GM12891 (cell line): ENCODE measurements at regions not wholly inside any gene's neighbourhood (a gene's known extent, or its start where the extent isn't known, plus 50 kb on each side); places are given as distances from the start of the nearest gene placed in this dataset.
"Not testable (repeated sequence)": the region's sequence is repeated elsewhere in the genome, so short reads cannot be mapped to it uniquely, and the experiment has no call there.

Source experiments
- PAX5 ChIP-seq: IDR thresholded peaks from 2 replicates; pipeline ENCODE4 v1.6.1; 2011; ENCODE audit warnings: low read length, moderate library complexity, mild to moderate bottlenecking; ENCODE audit not compliant: insufficient read depth, severe bottlenecking
- POLR2A ChIP-seq: IDR thresholded peaks from 2 replicates; pipeline ENCODE4 v1.6.1; 2011; ENCODE audit warnings: low read depth, low read length, control low read depth
- POLR2AphosphoS5 ChIP-seq: IDR thresholded peaks from 2 replicates; pipeline ENCODE4 v1.6.1; 2011; ENCODE audit warnings: low read depth, low read length, control low read depth
- POU2F2 ChIP-seq: IDR thresholded peaks from 2 replicates; pipeline ENCODE4 v1.6.1; 2011; ENCODE audit warnings: low read depth, mild to moderate bottlenecking, control low read depth, low read length, moderate library complexity
- SPI1 ChIP-seq: IDR thresholded peaks from 2 replicates; pipeline ENCODE4 v1.6.1; 2011; ENCODE audit warnings: low read depth, low read length, control low read depth
- TAF1 ChIP-seq: IDR thresholded peaks from 2 replicates; pipeline ENCODE4 v1.6.1; 2011; ENCODE audit warnings: low read depth, low read length, control low read depth

DNA sequence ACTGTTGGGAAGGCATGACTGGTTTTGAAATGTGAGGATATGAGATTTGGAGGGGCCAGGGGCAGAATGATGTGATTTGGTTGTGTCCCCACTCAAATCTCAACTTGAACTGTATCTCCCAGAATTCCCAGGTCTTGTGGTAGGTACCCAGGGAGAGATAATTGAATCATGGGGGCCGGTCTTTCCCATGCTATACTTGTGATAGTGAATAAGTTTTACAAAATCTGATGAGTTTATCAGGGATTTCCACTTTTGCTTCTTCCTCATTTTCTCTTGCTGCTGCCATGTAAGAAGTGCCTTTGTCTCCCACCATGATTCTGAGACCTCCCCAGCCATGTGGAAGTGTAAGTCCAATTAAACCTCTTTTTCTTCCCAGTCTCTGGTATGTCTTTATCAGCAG is 170.1 kb upstream of the JUN start:
- not testable (repeated sequence) for TF ChIP-seq POLR2A, TAF1, POLR2AphosphoS5, POU2F2, SPI1, PAX5
